GM12878 (cell line): ENCODE measurements at regions not wholly inside any gene's neighbourhood (a gene's known extent, or its start where the extent isn't known, plus 50 kb on each side); places are given as distances from the start of the nearest gene placed in this dataset.

Experiments
- ATAC-seq: fragments of 200-7000 bp; cut with Tn5 transposase; 3 replicates; pipeline ENCODE4 v1.9.1; 2020; ENCODE audit warnings: mild to moderate bottlenecking, moderate library complexity
- BruUV-seq: library from RNA; stranded (reverse); fragments of 400-500 nt; replicated peaks from 2 replicates; lab custom pipeline; 2021; lab: Mats Ljungman, UMichigan
- CTCF ChIA-PET: fragments of 300-600 bp; sonication (Branson Sonifier 250); formaldehyde crosslinking; extraction: SDS; loops from one replicate; lab custom pipeline; 2021; ENCODE audit warnings: inconsistent platforms; lab: Yijun Ruan, JAX
- POLR2A ChIA-PET: fragments of 350-600 bp; formaldehyde crosslinking; extraction: SDS; loops from one replicate; lab custom pipeline; 2021; ENCODE audit warnings: inconsistent platforms; lab: Charles Lee
- RAD21 ChIA-PET: fragments of 300-600 bp; sonication (Branson Sonifier 250); formaldehyde crosslinking; loops from one replicate; lab custom pipeline; 2023; ENCODE audit warnings: antibody characterized with exemption; ENCODE audit not compliant: unreplicated experiment; lab: Charles Lee
- SMC1A ChIA-PET: fragments of 300-600 bp; sonication (Branson Sonifier 250); formaldehyde crosslinking; loops from one replicate; lab custom pipeline; 2023; ENCODE audit not compliant: unreplicated experiment, uncharacterized antibody; lab: Charles Lee
- DNase-seq: peaks from one replicate; pipeline ENCODE4 v3.0.0-alpha.2; 2011; ENCODE audit warnings: low read depth, low spot score
- FAIRE-seq: peaks from 3 replicates; lab custom pipeline; 2011; peaks lifted over from hg19 to GRCh38; lab: Jason Lieb, UNC
- H2AFZ ChIP-seq: 2 replicates; pipeline ENCODE4 v1.6.0; 2011; ENCODE audit warnings: low read depth, low read length, control low read depth; ENCODE audit not compliant: control insufficient read depth
- H3K27ac ChIP-seq: 2 replicates; pipeline ENCODE4 v1.5.1; 2011; ENCODE audit warnings: control low read depth; ENCODE audit not compliant: control insufficient read depth, insufficient read depth
- H3K27me3 ChIP-seq, 2 experiments: replicated peaks in 1 of 2; 2 replicates each; pipeline versions ENCODE4 v1.6.0 to v1.6.1; 2011; ENCODE audit warnings: low read length in 1 of 2; ENCODE audit not compliant: control insufficient read depth in 2 of 2, insufficient read depth in 2 of 2
- H3K36me3 ChIP-seq, 2 experiments: 2 replicates each; pipeline ENCODE4 v1.5.1; 2011; ENCODE audit warnings: low read length in 1 of 2; ENCODE audit not compliant: control insufficient read depth in 2 of 2, insufficient read depth in 2 of 2
- H3K4me1 ChIP-seq: 2 replicates; pipeline ENCODE4 v1.6.1; 2011; ENCODE audit warnings: mild to moderate bottlenecking, low read length, moderate library complexity, mixed read lengths; ENCODE audit not compliant: control insufficient read depth, insufficient read depth
- H3K4me2 ChIP-seq: 2 replicates; pipeline ENCODE4 v1.6.0; 2011; ENCODE audit warnings: control low read depth; ENCODE audit not compliant: control insufficient read depth, insufficient read depth
- H3K4me3 ChIP-seq: fragments of 200-600 bp; sonication (generic); 2 replicates; pipeline ENCODE4 v1.5.1; 2016
- H3K79me2 ChIP-seq: 2 replicates; pipeline ENCODE4 v1.6.0; 2011; ENCODE audit warnings: low read length; ENCODE audit not compliant: control insufficient read depth, insufficient read depth
- H3K9ac ChIP-seq: 2 replicates; pipeline ENCODE4 v1.8.0; 2011; ENCODE audit warnings: low read length, control low read depth, mixed read lengths; ENCODE audit not compliant: control insufficient read depth, insufficient read depth
- H3K9me3 ChIP-seq: replicated peaks from 3 replicates; pipeline ENCODE4 v1.5.1; 2011; ENCODE audit warnings: mild to moderate bottlenecking, low read length; ENCODE audit not compliant: control insufficient read depth, insufficient read depth
- H4K20me1 ChIP-seq: 2 replicates; pipeline ENCODE4 v1.6.0; 2011; ENCODE audit not compliant: control insufficient read depth, insufficient read depth
- BACH1 ChIP-seq: fragments of 450-650 bp; IDR thresholded peaks from 2 replicates; pipeline ENCODE4 v1.6.1; 2017; ENCODE audit warnings: mild to moderate bottlenecking, borderline replicate concordance
- BHLHE40 ChIP-seq, 2 experiments: fragments of 450-650 bp in 1 of 2; IDR thresholded peaks; 2 replicates each; pipeline ENCODE4 v1.6.1; 2011 to 2017; ENCODE audit warnings: low read depth in 2 of 2, borderline replicate concordance in 1 of 2, improper control_type of control experiment in 1 of 2, low read length in 1 of 2, mild to moderate bottlenecking in 1 of 2
- CREM ChIP-seq: IDR thresholded peaks from 2 replicates; pipeline ENCODE4 v1.6.1; 2014; ENCODE audit warnings: antibody characterized with exemption, low read depth
- DPF2 ChIP-seq: fragments of 450-650 bp; IDR thresholded peaks from 2 replicates; pipeline ENCODE4 v1.6.1; 2017; ENCODE audit warnings: mild to moderate bottlenecking
- MYB ChIP-seq: fragments of 150-350 bp; IDR thresholded peaks from 2 replicates; pipeline ENCODE4 v1.6.1; 2014; ENCODE audit warnings: mild to moderate bottlenecking, low read depth, low read length, borderline replicate concordance
- NRF1 ChIP-seq: conservative IDR thresholded peaks from 2 replicates; pipeline ENCODE4 v1.6.1; 2011; ENCODE audit warnings: mild to moderate bottlenecking, low read depth, low read length, improper control_type of control experiment
- POLR2A ChIP-seq: IDR thresholded peaks from 2 replicates; pipeline ENCODE4 v1.6.1; 2011; ENCODE audit warnings: low read depth, mild to moderate bottlenecking, low read length
- POLR2AphosphoS2 ChIP-seq: IDR thresholded peaks from 2 replicates; pipeline ENCODE4 v1.6.1; 2011; ENCODE audit warnings: low read depth, mild to moderate bottlenecking, low read length, improper control_type of control experiment, moderate library complexity
- SMARCA5 ChIP-seq: fragments of 450-650 bp; IDR thresholded peaks from 2 replicates; pipeline ENCODE4 v1.6.1; 2017; ENCODE audit warnings: mild to moderate bottlenecking
- SPI1 ChIP-seq: IDR thresholded peaks from 2 replicates; pipeline ENCODE4 v1.6.1; 2011; ENCODE audit warnings: low read depth, mild to moderate bottlenecking, low read length, moderate library complexity, borderline replicate concordance; ENCODE audit not compliant: insufficient read depth
- ZBTB33 ChIP-seq: fragments of 450-650 bp; IDR thresholded peaks from 2 replicates; pipeline ENCODE4 v1.6.1; 2017; ENCODE audit warnings: mild to moderate bottlenecking
- ZNF207 ChIP-seq: fragments of 450-650 bp; IDR thresholded peaks from 2 replicates; pipeline ENCODE4 v1.6.1; 2014; ENCODE audit warnings: antibody characterized with exemption, mild to moderate bottlenecking, borderline replicate concordance
- ZNF24 ChIP-seq: fragments of 450-650 bp; IDR thresholded peaks from 2 replicates; pipeline ENCODE4 v1.6.1; 2017; ENCODE audit warnings: antibody characterized with exemption, mild to moderate bottlenecking
- ZNF274 ChIP-seq: IDR thresholded peaks from one replicate; pipeline ENCODE4 v1.8.0; 2011; ENCODE audit not compliant: insufficient read length, insufficient read depth
- WGBS: methylation state at CpG from one replicate; pipeline ENCODE4 v1.1.6; 2016; ENCODE audit warnings: low lambda C conversion rate; ENCODE audit not compliant: insufficient replicate concordance, insufficient coverage; ENCODE audit errors: missing lambda C conversion rate; 5-methylcytosine and 5-hydroxymethylcytosine counted together
- in situ Hi-C: fragments of 300-500 bp; cut with MboI; formaldehyde crosslinking; loops from 9 replicates; pipeline ENCODE4 v1.14.3; 2018; ENCODE audit warnings: mixed read lengths
- intact Hi-C: fragments of 100-400 bp; cut with micrococcal nuclease; formaldehyde crosslinking; loops from one replicate; pipeline ENCODE4 v1.14.2; 2022; ENCODE audit not compliant: unreplicated experiment
- TF ChIP-seq, protein P1 (sequence below): fragments of 450-650 bp; conservative IDR thresholded peaks from 2 replicates; pipeline ENCODE4 v1.6.1; 2017; ENCODE audit warnings: mild to moderate bottlenecking, moderate library complexity

DNA sequence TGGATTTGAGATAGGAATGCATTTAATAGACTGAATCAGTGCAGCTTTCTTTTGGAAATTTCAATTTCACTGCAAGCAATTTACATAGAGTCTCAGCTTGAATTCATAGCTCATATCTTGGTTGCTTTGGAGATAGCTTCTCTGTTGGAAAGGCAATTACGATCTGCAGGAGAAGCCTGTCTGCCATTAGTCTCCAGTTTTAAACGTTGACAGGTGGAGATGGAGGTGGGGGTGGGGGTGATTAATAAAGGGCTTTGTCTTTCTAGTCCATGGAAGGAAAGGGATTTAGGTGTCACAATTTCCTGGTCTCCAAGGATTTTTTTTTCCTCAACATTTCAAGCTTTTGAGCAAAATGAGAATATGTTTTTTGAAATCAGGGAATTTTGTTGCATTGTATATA lies 184.7 kb downstream of the CARTPT start:
- DNase-seq: no peak
- Histone ChIP-seq H3K79me2 (no peaks in the 10 kb centered on the region), H3K4me3 (no peak overlapping the region), H3K27me3 (no peaks in the 10 kb centered on the region), H3K4me1 (peaks cover 8% of the 10 kb centered on the region), H4K20me1 (no peaks in the 10 kb centered on the region), H3K4me2 (no peak overlapping the region), H3K9ac (no peak overlapping the region), H3K27ac (no peak overlapping the region), H3K9me3 (no peaks in the 10 kb centered on the region; the same call in 1 of the 3 replicates), H3K36me3 (no peaks in the 10 kb centered on the region), H2AFZ (no peak overlapping the region)
- CTCF ChIA-PET: interaction anchor here (0.8 kb wide), 1 partner anchor 31 kb away, joined by 4 read pairs; no protein-coding TSS in a partner anchor
- in situ Hi-C loops (no loop called here), intact Hi-C loops (no loop called here)
- RAD21 ChIA-PET: no interaction called here
- SMC1A ChIA-PET: interaction anchor here (0.6 to 1.5 kb wide), 3 partner anchors 10 to 1085 kb away, joined by 3 to 5 read pairs (median 3); no protein-coding TSS in a partner anchor
- WGBS: 28% methylated on average over 2 of the region's 2 CpGs
- ATAC-seq: no peak
- no peak for FAIRE-seq
- no TSS peak for BruUV-seq
- POLR2A ChIA-PET: interaction anchor here (0.7 kb wide), 1 partner anchor 251 kb away, joined by 3 read pairs; no protein-coding TSS in a partner anchor
- TF ChIP-seq ZNF207 (no peak), SMARCA5 (no peak), CREM (no peak), ZNF274 (no peak), BHLHE40 (IDR thresholded peaks at IDR 0.05; ENCODE audit: borderline replicate concordance in 1 of 2, low read depth in 2 of 2, low read length in 1 of 2) (no peak), DPF2 (no peak)
- TF ChIP-seq, all 136 proteins: peak for 0

DNA sequence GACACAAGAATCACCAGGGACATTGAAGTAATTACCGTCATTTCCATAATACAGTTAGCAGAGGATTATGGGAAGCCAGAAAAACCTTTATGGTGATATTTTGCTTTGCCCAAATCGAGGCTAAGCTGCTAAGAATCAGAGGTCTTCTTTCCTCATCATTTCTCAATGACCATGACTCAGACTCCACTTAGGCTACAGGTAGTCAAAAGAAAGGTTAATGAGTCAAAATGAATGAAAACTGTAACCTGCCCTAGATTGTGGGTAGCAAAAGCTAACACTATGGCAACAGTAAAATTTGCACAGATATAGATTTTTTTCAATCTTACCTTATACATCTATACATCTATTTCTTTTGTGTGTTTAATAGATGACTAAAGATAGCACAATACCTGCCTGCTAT lies 185.8 kb downstream of the CARTPT start:
- Histone ChIP-seq H3K4me2 (no peak overlapping the region), H3K9ac (no peak overlapping the region), H3K27me3 (no peaks in the 10 kb centered on the region), H3K4me3 (no peak overlapping the region), H3K27ac (no peak overlapping the region), H3K79me2 (no peaks in the 10 kb centered on the region), H3K36me3 (no peaks in the 10 kb centered on the region), H2AFZ (no peak overlapping the region), H4K20me1 (no peaks in the 10 kb centered on the region), H3K9me3 (no peaks in the 10 kb centered on the region; the same call in 1 of the 3 replicates), H3K4me1 (peaks cover 8% of the 10 kb centered on the region)
- FAIRE-seq: no peak
- BruUV-seq: no TSS peak
- CTCF ChIA-PET: interaction anchor here (0.8 kb wide), 1 partner anchor 33 kb away, joined by 4 read pairs; no protein-coding TSS in a partner anchor
- RAD21 ChIA-PET: no interaction called here
- POLR2A ChIA-PET: no interaction called here
- 19% methylated on average over 2 of the region's 2 CpGs for WGBS
- ATAC-seq: no peak
- intact Hi-C loops: no loop called here
- DNase-seq: no peak
- in situ Hi-C loops: no loop called here
- SMC1A ChIA-PET: interaction anchor here (1.5 to 1.6 kb wide), 2 partner anchors 11 to 16 kb away, joined by 5 read pairs; no protein-coding TSS in a partner anchor
- TF ChIP-seq SPI1 (no peak), POLR2AphosphoS2 (no peak), MYB (no peak), POLR2A (no peak), ZNF24 (no peak), BACH1 (no peak), ZBTB33 (no peak), ZNF207 (no peak), NRF1 (no peak)
- TF ChIP-seq, protein P1, sequence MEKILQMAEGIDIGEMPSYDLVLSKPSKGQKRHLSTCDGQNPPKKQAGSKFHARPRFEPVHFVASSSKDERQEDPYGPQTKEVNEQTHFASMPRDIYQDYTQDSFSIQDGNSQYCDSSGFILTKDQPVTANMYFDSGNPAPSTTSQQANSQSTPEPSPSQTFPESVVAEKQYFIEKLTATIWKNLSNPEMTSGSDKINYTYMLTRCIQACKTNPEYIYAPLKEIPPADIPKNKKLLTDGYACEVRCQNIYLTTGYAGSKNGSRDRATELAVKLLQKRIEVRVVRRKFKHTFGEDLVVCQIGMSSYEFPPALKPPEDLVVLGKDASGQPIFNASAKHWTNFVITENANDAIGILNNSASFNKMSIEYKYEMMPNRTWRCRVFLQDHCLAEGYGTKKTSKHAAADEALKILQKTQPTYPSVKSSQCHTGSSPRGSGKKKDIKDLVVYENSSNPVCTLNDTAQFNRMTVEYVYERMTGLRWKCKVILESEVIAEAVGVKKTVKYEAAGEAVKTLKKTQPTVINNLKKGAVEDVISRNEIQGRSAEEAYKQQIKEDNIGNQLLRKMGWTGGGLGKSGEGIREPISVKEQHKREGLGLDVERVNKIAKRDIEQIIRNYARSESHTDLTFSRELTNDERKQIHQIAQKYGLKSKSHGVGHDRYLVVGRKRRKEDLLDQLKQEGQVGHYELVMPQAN: no peak
